Inflammatory macrophage (primary cell): ENCODE measurements at regions not wholly inside any gene's neighbourhood (a gene's known extent, or its start where the extent isn't known, plus 50 kb on each side); places are given as distances from the start of the nearest gene placed in this dataset.
"Not testable (repeated sequence)": the region's sequence is repeated elsewhere in the genome, so short reads cannot be mapped to it uniquely, and the experiment has no call there.

Experiments
- DNase-seq, 2 donors: peaks; one replicate each; pipeline ENCODE4 v3.0.0-alpha.2; 2020 to 2022

DNA sequence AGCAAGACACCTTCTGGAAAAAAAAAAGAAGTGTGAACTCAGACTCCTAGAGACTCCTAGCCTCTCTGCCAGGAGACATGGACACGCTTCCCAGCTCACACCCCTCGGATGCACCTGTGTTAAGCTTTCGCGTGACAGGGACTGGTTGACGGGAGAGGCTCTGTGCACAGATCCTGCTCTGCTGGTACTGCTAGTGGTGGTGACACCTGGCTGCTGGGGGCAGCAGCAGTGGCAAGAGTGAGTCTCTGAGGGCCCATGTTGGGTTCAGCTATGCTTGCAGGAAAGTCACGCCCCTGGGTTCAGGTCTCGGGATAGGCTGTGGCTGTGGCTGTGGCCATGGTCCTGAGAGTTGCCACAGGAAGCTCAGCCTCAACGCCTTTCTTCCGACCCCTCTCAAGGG, 81.1 kb downstream of the XRCC2 start:
- no peak for DNase-seq

DNA sequence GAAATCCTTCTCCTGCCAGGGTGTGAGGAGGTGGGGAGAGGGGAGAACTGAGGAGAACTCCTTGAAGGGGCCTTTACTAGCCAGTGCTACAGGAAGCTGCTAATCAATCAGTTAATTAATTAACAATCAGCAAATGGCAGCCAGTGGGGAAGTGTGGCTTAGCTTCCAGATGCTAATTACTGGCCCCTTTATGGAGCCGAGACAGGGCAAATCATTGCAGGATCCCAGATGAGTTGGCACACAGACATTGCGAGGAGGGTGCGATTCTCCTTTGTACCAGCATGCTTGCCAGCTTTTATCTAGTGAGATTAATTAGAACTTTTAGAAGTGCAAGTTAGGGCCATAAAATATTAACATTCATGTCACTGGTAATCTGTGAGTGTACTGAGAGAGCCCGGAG, 84.0 kb downstream of the XRCC2 start:
- DNase-seq: no peak

DNA sequence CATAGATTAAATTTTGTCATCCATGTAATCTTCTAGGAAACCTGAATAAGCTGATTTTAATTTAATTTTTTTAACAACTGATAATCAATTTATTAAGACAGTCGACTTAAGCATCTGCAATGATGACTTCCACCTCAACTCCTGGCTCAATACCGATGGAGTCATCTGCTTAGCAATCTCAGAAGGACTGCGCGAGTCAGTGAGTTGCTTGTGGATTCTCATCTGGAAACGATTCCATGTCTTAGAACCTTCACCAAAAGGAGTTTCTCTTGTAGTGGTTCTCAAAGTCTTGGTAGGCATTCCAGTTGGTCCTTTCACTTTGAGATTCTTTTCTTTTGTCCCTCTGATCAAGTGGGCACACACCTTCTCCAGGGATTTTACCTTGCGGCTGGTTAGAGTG, 85.5 kb downstream of the XRCC2 start:
- no peak for DNase-seq

DNA sequence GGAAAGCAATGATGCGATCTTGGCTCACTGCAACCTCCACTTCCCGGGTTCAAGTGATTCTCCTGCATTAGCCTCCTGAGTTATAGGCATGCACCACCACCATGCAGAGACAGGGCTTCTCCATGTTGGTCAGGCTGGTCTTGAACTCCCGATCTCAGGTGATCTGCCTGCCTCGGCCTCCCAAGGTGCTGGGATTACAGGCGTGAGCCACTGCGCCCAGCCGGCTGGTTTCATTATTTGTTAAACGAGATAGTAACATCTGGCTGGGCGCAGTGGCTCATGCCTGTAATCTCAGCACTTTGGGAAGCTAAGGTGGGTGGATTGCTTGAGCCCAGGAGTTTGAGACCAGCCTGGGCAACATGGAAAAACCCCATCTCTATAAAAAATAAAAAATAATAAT, 86.1 kb downstream of the XRCC2 start:
- not testable (repeated sequence) for DNase-seq

DNA sequence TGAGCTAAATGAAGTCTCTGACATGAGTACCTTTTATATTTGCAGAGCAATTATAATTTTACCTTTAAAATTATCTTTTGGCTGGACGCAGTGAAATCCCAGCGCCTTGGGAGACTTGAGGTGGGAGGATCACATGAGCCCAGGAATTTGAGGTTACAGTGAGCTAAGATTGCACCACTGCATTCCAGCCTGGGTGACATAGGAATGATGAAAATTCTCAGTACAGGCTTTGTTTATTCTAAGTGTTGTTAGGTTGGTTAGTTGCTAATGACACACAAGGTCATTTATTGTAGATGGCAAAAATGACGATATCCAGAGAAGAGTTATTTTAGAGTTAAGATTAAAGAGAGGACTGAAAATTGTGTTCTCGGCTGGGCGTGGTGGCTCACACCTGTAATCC, 87.6 kb downstream of the XRCC2 start:
- no peak for DNase-seq

DNA sequence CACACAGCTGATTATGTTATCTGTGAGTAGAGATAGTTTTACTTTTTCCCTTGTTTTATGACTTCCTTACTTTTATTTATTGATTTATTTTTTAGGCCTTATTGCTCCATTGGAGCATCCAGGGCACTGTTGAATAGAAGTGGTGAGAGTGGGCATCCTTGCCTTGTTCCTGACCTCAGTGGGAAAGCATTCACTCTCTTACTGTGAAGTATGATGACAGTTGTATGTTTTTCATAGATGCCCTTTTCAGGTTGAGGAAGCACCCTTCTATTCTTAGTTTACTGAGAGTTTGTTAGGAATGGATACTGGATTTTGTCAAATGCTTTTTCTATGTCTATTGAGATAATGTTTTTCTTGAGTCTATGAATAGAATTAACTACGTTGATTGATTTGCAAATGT, 88.6 kb downstream of the XRCC2 start:
- DNase-seq: no peak

DNA sequence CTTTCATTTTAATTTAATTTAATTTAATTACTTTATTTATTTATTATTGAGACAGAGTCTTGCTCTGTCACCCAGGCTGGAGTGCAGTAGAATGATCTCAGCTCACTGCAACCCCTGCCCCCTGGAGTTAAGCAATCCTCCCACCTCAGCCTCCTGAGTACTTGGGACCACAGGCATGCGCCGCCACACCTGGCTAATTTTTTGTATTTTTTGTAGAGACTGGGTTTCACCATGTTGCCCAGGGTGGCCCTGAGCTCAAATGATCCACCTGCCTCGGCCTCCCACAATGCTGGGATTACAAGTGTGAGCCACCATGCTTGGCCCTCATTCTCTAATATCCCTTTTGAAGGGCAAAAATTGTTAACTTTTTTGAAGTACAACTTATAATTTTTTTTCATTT, 92.9 kb downstream of the XRCC2 start:
- no peak for DNase-seq

DNA sequence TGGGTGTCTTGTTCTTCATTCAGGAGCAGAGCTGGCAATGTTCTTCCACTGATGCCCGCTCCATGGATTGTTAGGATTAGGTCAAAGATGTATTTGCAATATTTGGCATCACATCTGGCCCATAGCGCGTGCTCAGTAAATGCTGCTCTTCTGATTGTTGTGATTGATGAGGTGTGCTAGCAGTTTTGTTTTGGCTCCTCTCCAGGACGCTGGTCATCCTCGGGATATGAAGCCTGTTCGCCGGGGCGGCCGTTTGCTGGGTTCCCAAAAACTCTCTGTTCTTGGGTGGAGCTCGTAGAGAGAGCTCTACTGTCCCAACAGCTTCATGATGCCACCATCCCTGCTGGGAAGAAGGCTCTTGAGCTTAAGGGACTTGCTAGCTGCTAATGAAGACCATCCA, 96.9 kb downstream of the XRCC2 start:
- no peak for DNase-seq

DNA sequence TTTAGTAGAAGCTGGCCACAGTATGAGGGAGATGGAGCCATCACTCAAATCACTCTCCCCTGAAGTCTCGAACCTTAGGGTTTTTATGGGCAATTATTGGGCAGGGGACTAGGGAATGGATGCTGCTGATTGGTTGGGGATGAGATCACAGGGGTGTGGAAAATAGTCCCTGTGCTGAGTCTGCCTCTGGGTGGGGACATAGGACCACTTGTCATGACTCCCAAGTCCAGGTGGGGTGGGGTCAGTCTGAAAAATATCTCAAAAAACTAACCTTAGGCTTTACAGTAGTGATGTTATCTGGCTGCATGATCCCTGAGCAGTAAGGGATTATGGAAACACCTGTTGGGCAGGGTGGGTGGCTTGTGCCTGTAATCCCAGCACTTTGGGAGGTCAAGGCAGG, 98.6 kb downstream of the XRCC2 start:
- DNase-seq: no peak

DNA sequence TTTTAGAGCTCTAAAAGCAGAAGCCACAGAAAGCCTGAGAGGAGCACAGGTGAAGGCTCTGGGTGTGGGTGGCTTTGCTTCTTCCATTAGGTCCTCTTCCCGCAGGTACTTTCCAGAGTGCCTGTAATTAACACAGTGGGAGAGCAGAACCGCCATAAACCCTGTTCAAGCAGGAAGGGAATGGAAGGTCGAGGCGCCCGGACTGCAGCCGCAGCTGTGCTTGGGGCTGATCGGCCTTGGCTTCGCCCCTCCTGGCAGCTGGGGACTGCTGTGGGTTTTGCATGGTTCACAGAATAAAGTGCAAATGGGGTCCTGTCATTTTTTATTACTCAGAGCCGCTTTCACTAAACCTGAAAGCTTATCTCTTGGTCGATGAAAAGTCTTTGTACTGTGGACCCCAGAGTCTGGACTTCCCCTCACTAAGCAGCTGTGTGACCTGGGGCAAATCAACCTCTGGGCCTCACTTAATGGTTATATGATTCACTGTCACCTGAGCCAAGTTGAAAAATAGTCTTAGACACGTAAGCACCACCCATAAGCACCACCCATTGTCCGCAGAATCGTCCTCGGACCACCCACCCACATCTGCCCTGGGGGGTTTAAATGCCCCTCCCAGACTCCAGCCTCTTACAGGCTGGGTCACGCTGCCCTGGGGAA, 100.9 kb downstream of the XRCC2 start:
- DNase-seq: no peak

DNA sequence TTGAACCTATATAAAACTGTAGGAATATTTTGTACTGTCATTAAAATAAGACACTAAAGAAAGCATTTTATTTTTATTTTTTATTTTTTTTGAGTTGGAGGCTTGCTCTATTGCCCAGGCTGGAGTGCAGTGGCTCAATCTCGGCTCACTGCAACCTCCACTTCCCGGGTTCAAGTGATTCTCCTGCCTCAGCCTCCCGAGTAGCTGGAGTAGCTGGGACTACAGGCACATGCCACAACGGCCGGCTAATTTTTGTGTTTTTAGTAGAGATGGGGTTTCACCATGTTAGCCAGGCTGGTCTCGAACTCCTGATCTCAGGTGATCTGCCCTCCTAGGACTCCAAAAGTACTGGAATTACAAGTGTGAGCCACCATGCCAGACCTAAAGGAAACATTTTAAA, 102.8 kb downstream of the XRCC2 start:
- not testable (repeated sequence) for DNase-seq

DNA sequence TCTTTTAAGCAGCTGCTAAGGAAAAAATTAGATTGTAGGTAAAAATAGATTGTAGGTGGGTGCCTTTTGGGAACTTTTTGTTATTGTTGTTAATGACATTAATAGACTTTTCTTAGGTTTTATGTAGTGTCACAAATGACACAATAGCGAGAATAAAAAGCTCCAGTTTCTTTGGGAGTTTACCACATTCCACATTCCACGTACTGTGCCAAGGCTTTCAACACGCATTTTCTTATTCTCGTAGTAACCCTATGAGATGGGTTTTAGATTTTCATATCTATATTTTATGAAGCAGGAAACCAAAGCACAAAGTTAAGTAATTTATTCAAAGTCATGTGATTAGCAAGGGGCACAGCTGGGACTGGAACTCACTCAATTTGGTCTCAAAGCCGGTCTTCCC, 103.8 kb downstream of the XRCC2 start:
- no peak for DNase-seq

DNA sequence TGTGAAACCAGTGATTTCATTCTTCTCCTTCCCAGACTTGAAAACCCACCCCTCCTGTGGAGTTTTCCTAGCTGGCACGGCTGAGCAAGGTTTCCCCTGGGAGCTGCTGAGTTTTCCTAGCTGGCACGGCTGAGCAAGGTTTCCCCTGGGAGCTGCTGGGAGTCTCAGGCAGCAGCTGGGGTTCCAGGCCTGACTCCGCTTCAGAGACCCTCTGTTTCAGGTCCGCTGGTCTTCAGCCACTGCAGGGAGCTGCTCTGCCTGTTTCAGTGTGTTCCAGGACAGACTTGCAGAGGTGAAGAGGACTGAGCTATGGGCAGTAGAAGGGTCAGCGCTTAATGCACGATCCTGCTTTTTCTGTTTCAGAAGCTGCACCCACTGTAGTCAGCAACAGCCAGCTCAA, 104.9 kb downstream of the XRCC2 start:
- DNase-seq: no peak

DNA sequence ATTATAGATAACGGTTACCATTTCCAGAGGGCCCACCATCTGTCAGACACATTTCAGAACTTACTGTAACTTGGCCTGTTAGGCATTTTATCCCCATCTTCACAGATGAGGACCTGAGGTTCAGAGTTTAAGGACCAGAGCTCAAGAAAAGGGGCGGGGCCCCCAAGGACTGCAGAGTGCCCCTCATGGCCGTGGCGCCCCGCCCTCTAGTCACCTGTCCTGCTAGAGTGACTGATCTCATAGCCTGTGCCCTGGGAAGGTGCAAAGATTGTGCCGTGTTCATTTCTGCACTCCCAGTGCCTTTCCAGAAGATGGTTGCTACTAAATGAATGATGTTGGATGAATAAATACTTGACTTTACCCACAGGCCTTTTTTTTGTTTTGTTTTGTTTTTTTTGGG, 107.0 kb downstream of the XRCC2 start:
- DNase-seq: no peak

DNA sequence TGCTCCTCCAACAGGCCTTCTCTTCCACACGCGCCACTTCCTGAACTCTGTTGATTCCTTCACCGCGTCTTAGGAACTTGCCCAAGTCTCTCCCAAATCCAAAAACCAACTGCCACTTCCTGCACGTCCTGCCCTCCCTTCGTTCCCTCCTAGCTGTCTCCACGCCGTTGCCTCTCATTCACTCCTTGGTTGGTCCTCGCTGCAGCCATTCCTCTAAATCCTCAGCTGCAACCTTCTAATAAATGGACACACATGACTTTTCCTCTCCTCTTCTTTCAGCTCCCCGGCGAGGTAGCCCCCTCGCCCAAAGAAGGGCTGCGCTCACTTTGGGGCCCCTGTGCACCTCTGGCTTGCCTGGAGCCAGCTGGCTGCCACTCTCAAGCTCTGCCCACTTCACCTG, 110.2 kb downstream of the XRCC2 start:
- DNase-seq: no peak

DNA sequence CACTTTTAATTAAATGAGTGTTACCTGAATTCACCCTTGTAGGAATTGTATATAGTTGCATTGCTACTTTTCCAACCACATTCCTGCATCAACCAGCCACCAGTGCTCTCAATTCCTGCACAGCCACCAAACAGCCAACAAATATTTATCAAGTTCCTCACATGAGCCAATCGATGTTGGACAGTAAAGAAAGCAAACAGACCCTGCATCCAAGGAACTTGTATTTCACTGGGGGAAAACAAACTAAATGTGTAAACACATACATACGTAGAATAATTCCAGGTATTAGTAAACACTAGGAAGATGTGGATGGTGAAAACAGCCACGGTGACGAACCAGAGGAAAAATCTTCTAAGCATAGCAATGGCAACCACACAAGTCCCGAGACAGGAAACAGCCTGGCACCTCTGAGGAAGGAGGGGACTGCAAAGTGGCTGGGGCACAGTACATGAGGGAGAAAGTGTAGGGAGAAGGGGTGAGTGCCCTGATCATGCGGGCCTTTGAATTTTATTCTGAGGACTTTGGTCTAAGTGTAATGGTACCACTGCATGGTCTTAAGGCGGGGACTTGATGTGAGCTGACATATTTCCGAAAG, 111.2 kb downstream of the XRCC2 start:
- no peak for DNase-seq

DNA sequence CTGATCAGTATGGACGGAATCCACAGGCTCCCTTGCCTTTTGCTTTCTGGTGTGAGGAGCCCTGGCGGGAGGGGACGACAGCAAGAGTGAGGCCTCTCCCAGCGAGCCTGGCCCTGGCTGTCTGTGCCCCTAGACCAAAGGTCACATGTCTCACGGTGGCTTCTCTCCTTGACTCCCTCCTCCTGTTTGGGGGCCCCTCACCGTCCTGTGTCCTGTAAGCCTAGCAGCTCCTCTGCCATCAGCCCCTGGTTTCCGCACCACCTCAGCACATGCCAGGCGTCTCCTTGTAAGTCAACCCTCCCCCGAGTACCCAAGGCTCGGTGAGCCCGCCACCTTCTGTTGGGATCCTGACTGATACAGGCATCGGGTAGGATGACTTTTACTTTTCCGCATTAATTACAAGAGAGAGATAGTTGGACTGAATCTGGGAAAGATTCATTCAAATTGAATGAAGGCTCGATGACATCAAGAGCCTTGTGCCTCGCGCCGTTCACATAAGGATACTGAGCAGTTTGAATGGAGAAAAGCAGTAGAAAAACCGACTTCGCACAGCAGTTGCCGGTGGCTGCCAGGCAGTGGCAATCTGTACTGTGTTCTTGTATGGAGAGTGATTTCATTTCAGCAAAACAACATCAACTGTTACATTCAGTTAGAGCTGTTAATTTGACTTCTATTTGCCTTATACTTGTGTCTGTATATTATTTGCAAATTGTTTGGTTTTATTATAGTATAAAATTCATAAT, 119.8 kb downstream of the XRCC2 start:
- DNase-seq: no peak

DNA sequence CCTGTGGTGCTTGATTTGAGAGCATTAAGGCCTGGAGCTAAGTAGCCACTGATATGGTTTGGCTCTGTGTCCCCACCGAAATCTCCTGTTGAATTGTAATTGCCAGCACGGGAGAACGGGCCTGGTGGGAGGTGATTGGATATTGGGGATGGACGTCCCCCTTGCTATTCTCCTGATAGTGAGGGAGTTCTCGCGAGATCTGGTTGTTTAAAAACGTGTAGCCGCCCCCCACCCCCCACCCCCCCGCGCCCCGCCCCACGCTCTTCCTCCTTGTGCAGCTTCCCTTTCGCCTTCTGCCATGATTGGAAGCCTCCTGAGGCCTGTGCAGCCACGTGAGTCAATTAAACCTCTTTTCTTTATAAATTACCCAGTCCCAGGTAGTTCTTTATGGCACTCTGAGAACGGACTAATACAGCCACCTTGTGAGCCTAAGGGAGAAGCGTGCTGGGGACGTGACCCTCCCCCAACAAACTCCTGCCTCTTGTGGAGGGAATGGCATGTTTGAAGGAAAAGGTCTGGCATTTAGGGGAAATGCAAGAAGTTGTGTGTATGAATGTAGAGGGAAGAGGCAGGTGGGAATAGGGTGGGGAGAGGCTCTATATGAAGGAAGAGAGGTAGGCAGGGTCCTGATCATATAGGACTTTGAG, 118.0 kb upstream of the KMT2C start:
- DNase-seq: no peak

DNA sequence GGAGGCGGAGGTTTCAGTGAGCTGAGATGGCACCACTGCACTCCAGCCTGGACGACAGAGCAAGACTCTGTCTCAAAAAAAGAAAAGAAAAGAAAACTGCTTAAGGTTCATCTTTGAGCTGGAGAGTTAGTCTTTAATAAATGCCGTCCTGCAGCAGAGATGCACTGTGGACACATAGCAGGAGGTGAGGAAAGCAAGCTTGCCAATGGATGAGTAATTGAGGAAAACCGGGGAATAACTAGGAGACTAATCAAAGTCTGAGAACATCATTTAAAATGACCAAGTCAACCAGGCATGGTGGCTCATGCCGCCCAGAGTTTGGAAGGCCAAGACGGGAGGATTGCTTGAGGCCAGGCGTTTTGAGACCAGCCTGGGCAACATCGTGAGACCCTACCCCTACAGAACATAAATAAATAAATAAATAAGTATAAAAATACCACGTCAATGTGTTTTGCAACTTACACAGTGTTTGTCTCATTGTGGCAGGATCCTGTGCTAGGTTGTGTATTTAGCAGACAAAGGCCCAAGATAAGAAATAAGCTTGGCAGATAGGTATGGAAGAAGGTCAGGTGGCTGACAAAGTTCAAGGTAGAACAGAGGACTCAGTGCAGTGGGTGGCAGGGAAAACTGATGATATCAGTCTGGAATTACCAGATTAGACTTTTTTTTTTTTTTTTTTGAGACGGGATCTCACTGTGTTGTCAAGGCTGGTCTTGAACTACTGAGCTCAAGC, 115.7 kb upstream of the KMT2C start:
- no peak for DNase-seq

DNA sequence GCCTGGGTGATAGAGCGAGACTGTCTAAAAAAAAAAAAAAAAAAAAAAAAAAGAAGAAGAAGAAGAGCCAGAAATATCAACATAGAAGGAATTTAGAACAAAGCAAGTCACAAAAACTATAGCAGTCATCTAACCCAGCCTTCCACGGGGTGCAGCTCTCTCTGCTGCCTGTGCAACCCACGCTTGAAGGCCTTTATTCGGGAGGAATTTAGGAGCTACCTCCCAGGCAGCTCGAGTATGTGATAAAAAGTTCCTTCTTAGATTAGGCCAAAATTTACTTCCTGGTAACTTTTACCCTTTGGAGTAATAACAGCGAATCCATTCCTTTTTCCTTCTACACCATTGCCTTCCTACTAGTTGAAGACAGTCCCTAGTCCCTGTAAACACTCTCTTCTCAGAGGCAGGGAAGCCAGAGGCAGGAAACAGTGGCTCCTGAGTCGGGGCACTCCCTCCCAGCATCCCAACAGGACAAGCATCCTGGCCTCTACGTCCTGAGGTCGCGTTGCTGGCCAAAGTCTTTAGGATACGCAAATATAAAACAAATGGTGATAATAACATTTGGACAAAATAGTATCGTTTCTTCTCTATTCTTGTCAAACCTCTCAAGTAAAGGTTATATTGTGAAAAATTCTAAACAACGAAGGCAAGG, 109.3 kb upstream of the KMT2C start:
- DNase-seq: no peak

DNA sequence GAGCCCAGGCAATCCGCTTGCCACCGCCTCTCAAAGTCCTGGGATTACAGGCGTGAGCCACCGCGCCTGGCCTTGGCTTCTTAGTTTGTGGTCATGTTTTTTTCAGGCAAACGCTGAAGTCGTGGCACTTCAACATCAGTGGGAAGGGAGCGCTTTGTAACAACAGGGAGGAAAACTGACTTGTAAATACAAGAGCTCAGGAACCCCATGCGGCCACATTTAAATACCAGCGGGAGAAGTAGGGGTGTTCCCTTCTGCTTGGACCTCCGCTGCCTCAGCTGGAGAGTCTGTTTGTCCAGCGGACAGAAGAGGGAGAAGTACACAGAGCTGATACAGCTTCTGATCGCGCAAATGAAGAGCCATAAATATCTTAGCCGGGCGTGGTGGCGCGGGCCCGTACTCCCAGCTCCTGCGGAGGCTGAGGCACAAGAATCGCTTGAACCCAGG, 108.7 kb upstream of the KMT2C start:
- DNase-seq: no peak

DNA sequence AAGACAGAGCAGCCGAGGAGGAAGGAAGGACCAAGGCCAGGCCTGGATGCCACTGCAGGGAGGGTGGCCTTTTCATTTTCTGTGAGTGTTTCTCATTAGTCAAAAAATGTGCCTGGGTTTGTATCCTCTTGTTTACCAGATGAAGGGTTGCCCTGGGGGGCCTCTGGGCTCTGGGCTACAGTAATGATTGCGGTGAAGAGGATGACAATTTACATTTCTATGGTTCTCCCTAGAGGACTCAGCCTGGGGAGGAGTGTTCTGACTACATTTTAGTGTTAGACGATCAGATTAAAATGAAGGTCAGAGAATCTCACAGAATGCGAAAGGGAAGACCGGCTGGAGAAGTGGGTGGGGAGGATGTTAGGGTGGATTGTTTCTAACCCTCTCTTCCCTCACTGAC, 108.0 kb upstream of the KMT2C start:
- peak in 1 of 2 donors; percentile 31 for DNase-seq
